HCT116 (cell line): ENCODE measurements at regions not wholly inside any gene's neighbourhood (a gene's known extent, or its start where the extent isn't known, plus 50 kb on each side); places are given as distances from the start of the nearest gene placed in this dataset.

ENCODE experiments used
- ATAC-seq: fragments of 200-7000 bp; cut with Tn5 transposase; 2 replicates; pipeline ENCODE4 v1.9.1; 2020; ENCODE audit warnings: mild to moderate bottlenecking, moderate library complexity
- BruUV-seq: library from RNA; stranded (reverse); fragments of 400-500 nt; replicated peaks from 2 replicates; lab custom pipeline; 2021; lab: Mats Ljungman, UMichigan
- CTCF ChIA-PET: fragments of 300-600 bp; sonication (Branson Sonifier 250); formaldehyde crosslinking; loops from one replicate; lab custom pipeline; 2021; ENCODE audit warnings: antibody characterized with exemption; lab: Charles Lee
- POLR2A ChIA-PET: fragments of 300-600, 350-600 bp; sonication (Branson Sonifier 250); formaldehyde crosslinking; loops from one replicate; lab custom pipeline; 2021; ENCODE audit warnings: antibody characterized with exemption; lab: Charles Lee
- RAD21 ChIA-PET, 2 experiments: fragments of 300-600 bp; sonication (Branson Sonifier 250); formaldehyde crosslinking; loops; one replicate each; lab custom pipeline; 2023; ENCODE audit warnings: low total read pairs in 2 of 2; ENCODE audit not compliant: uncharacterized antibody in 2 of 2, unreplicated experiment in 2 of 2, low non-redundant PET in 1 of 2; lab: Charles Lee
- DNase-seq: peaks from one replicate; pipeline ENCODE4 v3.0.0-alpha.2; 2010; ENCODE audit warnings: low read depth, low spot score
- H2AFZ ChIP-seq: fragments of 200-600 bp; shearing (Covaris generic), sonication (generic); 2 replicates; pipeline ENCODE4 v1.6.1; 2017; ENCODE audit warnings: low read depth, mixed run types, mixed read lengths, antibody characterized with exemption, low read length; ENCODE audit not compliant: poor library complexity, severe bottlenecking
- H3K27ac ChIP-seq: 2 replicates; pipeline ENCODE4 v1.5.1; 2012; ENCODE audit warnings: low read depth, low read length
- H3K27me3 ChIP-seq: fragments of 200-600 bp; sonication (generic); 2 replicates; pipeline ENCODE4 v1.6.1; 2016; ENCODE audit warnings: mixed run types, low read length, mixed read lengths; ENCODE audit not compliant: insufficient read depth
- H3K36me3 ChIP-seq, 2 experiments: fragments of 200-500 bp in 1 of 2; fragments of 200-600 bp in 1 of 2; sonication (Bioruptor generic) in 1 of 2; sonication (generic) in 1 of 2; 2 replicates each; pipeline versions ENCODE4 v1.5.1 to v1.6.1; 2014 to 2016; ENCODE audit warnings: low read length in 2 of 2, inconsistent platforms in 1 of 2, mixed read lengths in 1 of 2, mixed run types in 1 of 2; ENCODE audit not compliant: insufficient read depth in 2 of 2, control insufficient read depth in 1 of 2
- H3K4me1 ChIP-seq, 2 experiments: fragments of 200-600 bp in 1 of 2; sonication (generic) in 1 of 2; 2 replicates each; pipeline versions ENCODE4 v1.5.1 to v1.6.1; 2012 to 2017; ENCODE audit warnings: low read length in 2 of 2, inconsistent platforms in 1 of 2, mild to moderate bottlenecking in 1 of 2, mixed read lengths in 1 of 2, mixed run types in 1 of 2, moderate library complexity in 1 of 2; ENCODE audit not compliant: insufficient read depth in 2 of 2, control insufficient read depth in 1 of 2
- H3K4me2 ChIP-seq: fragments of 200-600 bp; sonication (generic); 2 replicates; pipeline ENCODE4 v1.6.1; 2017; ENCODE audit warnings: mixed run types, low read length, mixed read lengths
- H3K4me3 ChIP-seq, 2 experiments: fragments of 200-600 bp in 1 of 2; sonication (generic) in 1 of 2; replicated peaks in 1 of 2; 2 replicates each; pipeline ENCODE4 v1.5.1; 2011 to 2016; ENCODE audit warnings: low read length in 2 of 2, control low read depth in 1 of 2, low read depth in 1 of 2, mild to moderate bottlenecking in 1 of 2, mixed read lengths in 1 of 2, mixed run types in 1 of 2
- H3K79me2 ChIP-seq: fragments of 200-600 bp; sonication (generic); 2 replicates; pipeline ENCODE4 v1.6.1; 2017; ENCODE audit warnings: mild to moderate bottlenecking, mixed run types, low read length, moderate library complexity, mixed read lengths; ENCODE audit not compliant: insufficient read depth
- H3K9ac ChIP-seq: fragments of 200-600 bp; sonication (generic); 2 replicates; pipeline ENCODE4 v1.6.1; 2016; ENCODE audit warnings: low read length, mixed read lengths
- H3K9me2 ChIP-seq: fragments of 200-600 bp; sonication (generic), shearing (Covaris generic); 2 replicates; pipeline ENCODE4 v1.6.1; 2017; ENCODE audit warnings: mixed run types, mild to moderate bottlenecking, moderate library complexity; ENCODE audit not compliant: insufficient read depth
- H3K9me3 ChIP-seq, 2 experiments: fragments of 200-500 bp in 1 of 2; fragments of 200-600 bp in 1 of 2; sonication (Bioruptor generic) in 1 of 2; sonication (generic) in 1 of 2; 2 replicates each; pipeline ENCODE4 v1.6.1; 2014 to 2017; ENCODE audit warnings: low read length in 2 of 2, mixed read lengths in 2 of 2, inconsistent platforms in 1 of 2, low read depth in 1 of 2, mild to moderate bottlenecking in 1 of 2, mixed run types in 1 of 2, moderate library complexity in 1 of 2; ENCODE audit not compliant: control insufficient read depth in 1 of 2, insufficient read depth in 1 of 2
- H4K20me1 ChIP-seq: fragments of 200-600 bp; sonication (generic), shearing (Covaris generic); 2 replicates; pipeline ENCODE4 v1.6.1; 2017; ENCODE audit warnings: mixed run types, mild to moderate bottlenecking, moderate library complexity; ENCODE audit not compliant: insufficient read depth
- CBX3 ChIP-seq: IDR thresholded peaks from 2 replicates; pipeline ENCODE4 v1.6.1; 2012; ENCODE audit warnings: low read depth
- CEBPB ChIP-seq: IDR thresholded peaks from 2 replicates; pipeline ENCODE4 v1.6.1; 2012; ENCODE audit warnings: low read depth
- EZH2phosphoT487 ChIP-seq: fragments of 200-600 bp; IDR thresholded peaks from 2 replicates; pipeline ENCODE4 v1.6.1; 2018; ENCODE audit warnings: antibody characterized with exemption, borderline replicate concordance
- FOSL1 ChIP-seq: IDR thresholded peaks from 2 replicates; pipeline ENCODE4 v1.6.1; 2012; ENCODE audit warnings: low read depth
- JUND ChIP-seq: IDR thresholded peaks from 2 replicates; pipeline ENCODE4 v1.6.1; 2012
- POLR2A ChIP-seq: IDR thresholded peaks from 2 replicates; pipeline ENCODE4 v1.7.0; 2011; ENCODE audit warnings: borderline replicate concordance; ENCODE audit not compliant: insufficient read depth, insufficient read length; ENCODE audit errors: extremely low read depth
- RAD21 ChIP-seq: IDR thresholded peaks from 2 replicates; pipeline ENCODE4 v1.6.1; 2012; ENCODE audit warnings: low read depth, mild to moderate bottlenecking
- SP1 ChIP-seq: IDR thresholded peaks from 2 replicates; pipeline ENCODE4 v1.6.1; 2012; ENCODE audit warnings: low read depth
- ZFX ChIP-seq: fragments of 450-650 bp; IDR thresholded peaks from 2 replicates; pipeline ENCODE4 v1.6.1; 2017
- ZNF274 ChIP-seq: fragments of 200-500 bp; sonication (Bioruptor generic); IDR thresholded peaks from 2 replicates; pipeline ENCODE4 v1.6.1; 2014; ENCODE audit warnings: mild to moderate bottlenecking, low read depth, low read length, inconsistent platforms
- intact Hi-C: fragments of 100-400 bp; cut with micrococcal nuclease; formaldehyde crosslinking; loops from 2 replicates; pipeline ENCODE4 v1.10.0; 2022
- TF ChIP-seq, protein P1 (sequence below): IDR thresholded peaks from 2 replicates; pipeline ENCODE4 v1.6.1; 2011; ENCODE audit warnings: mild to moderate bottlenecking, low read length, moderate library complexity; ENCODE audit not compliant: insufficient replicate concordance; ENCODE audit errors: extremely low read depth
- TF ChIP-seq, protein P2 (sequence below), 3 experiments: fragments of 200-600 bp in 1 of 3; sonication (generic) in 1 of 3; IDR thresholded peaks in 2 of 3; conservative IDR thresholded peaks in 1 of 3; 2 replicates each; pipeline ENCODE4 v1.5.1; 2012 to 2017; ENCODE audit warnings: low read depth in 2 of 3, low read length in 2 of 3, antibody characterized with exemption in 1 of 3, borderline replicate concordance in 1 of 3, control low read depth in 1 of 3, mild to moderate bottlenecking in 1 of 3, mixed read lengths in 1 of 3, mixed run types in 1 of 3, moderate library complexity in 1 of 3; ENCODE audit not compliant: insufficient read depth in 1 of 3

GRCh38 chr13:40311356-40312101, 354.9 kb downstream of the FOXO1 start:
- ChIA-PET CTCF (no interaction called here), RAD21 (no interaction called here), POLR2A (no interaction called here)
- Histone ChIP-seq H3K79me2 (no peaks in the 10 kb centered on the region), H2AFZ (no peak overlapping the region), H3K9me2 (no peaks in the 10 kb centered on the region), H3K4me3 (no peak overlapping the region), H3K4me2 (no peak overlapping the region), H3K36me3 (no peaks in the 10 kb centered on the region), H3K27me3 (no peaks in the 10 kb centered on the region), H4K20me1 (no peaks in the 10 kb centered on the region), H3K4me1 (no peaks in the 10 kb centered on the region), H3K9me3 (peaks cover 0 to 3% of the 10 kb centered on the region in 2 experiments; a peak in 1 of 4 replicates), H3K9ac (no peak overlapping the region)
- no peak for DNase-seq
- ATAC-seq = no peak
- TF ChIP-seq, protein P1, sequence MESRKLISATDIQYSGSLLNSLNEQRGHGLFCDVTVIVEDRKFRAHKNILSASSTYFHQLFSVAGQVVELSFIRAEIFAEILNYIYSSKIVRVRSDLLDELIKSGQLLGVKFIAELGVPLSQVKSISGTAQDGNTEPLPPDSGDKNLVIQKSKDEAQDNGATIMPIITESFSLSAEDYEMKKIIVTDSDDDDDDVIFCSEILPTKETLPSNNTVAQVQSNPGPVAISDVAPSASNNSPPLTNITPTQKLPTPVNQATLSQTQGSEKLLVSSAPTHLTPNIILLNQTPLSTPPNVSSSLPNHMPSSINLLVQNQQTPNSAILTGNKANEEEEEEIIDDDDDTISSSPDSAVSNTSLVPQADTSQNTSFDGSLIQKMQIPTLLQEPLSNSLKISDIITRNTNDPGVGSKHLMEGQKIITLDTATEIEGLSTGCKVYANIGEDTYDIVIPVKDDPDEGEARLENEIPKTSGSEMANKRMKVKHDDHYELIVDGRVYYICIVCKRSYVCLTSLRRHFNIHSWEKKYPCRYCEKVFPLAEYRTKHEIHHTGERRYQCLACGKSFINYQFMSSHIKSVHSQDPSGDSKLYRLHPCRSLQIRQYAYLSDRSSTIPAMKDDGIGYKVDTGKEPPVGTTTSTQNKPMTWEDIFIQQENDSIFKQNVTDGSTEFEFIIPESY = no peak
- TF ChIP-seq EZH2phosphoT487 = no peak
- no peak for TF ChIP-seq POLR2A
- no peak for TF ChIP-seq SP1
- no peak for TF ChIP-seq RAD21
- no peak for TF ChIP-seq JUND
- TF ChIP-seq CEBPB = no peak
- TF ChIP-seq ZFX = no peak
- TF ChIP-seq CBX3 = no peak
- no peak for TF ChIP-seq FOSL1
- TF ChIP-seq ZNF274 = no peak
- TF ChIP-seq, protein P2, sequence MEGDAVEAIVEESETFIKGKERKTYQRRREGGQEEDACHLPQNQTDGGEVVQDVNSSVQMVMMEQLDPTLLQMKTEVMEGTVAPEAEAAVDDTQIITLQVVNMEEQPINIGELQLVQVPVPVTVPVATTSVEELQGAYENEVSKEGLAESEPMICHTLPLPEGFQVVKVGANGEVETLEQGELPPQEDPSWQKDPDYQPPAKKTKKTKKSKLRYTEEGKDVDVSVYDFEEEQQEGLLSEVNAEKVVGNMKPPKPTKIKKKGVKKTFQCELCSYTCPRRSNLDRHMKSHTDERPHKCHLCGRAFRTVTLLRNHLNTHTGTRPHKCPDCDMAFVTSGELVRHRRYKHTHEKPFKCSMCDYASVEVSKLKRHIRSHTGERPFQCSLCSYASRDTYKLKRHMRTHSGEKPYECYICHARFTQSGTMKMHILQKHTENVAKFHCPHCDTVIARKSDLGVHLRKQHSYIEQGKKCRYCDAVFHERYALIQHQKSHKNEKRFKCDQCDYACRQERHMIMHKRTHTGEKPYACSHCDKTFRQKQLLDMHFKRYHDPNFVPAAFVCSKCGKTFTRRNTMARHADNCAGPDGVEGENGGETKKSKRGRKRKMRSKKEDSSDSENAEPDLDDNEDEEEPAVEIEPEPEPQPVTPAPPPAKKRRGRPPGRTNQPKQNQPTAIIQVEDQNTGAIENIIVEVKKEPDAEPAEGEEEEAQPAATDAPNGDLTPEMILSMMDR (IDR thresholded peaks at IDR 0.05 in 2 of 3, conservative IDR thresholded peaks at IDR 0.05 in 1 of 3; ENCODE audit: borderline replicate concordance in 1 of 3, insufficient read depth in 1 of 3, low read depth in 2 of 3, low read length in 2 of 3) = no peak
- TF ChIP-seq, all 23 proteins: peak for 0
- H3K27ac ChIP-seq = no peak overlapping the region
- no TSS peak for BruUV-seq
- intact Hi-C loops = no loop called here
